ENCODE measurements at regions not wholly inside any gene's neighbourhood (a gene's known extent, or its start where the extent isn't known, plus 50 kb on each side); places are given as distances from the start of the nearest gene placed in this dataset.
A peak's percentile ranks its signal among the peaks of the same experiment; 100 is the strongest.
"Not testable (repeated sequence)": the region's sequence is repeated elsewhere in the genome, so short reads cannot be mapped to it uniquely, and the experiment has no call there.

- Mint-ChIP-seq H3K4me3 (peak overlapping the region; percentile 28), H3K27ac (peak overlapping the region; percentile 50), H3K4me1 (ENCODE audit: low read depth) (peaks cover 47% of the 10 kb centered on the region), H3K27me3 (ENCODE audit: insufficient read depth) (no peaks in the 10 kb centered on the region), H3K36me3 (ENCODE audit: low read depth) (peaks cover 2% of the 10 kb centered on the region), H3K9me3 (peaks cover 3% of the 10 kb centered on the region)
- intact Hi-C loops (cut with micrococcal nuclease) = loop anchor here (5.0 kb wide), 1 partner anchor 138 kb away; the partner anchor contains the start of gene WDR75
- peak; percentile 2 for DNase-seq (ENCODE audit: low spot score)
These were observed 124.8 kb upstream of the COL5A2 start for GRCh38 chr2:189304360-189304759.

- no peak overlapping the region for H3K4me3 Mint-ChIP-seq
- H3K36me3 Mint-ChIP-seq (ENCODE audit: low read depth) = peaks cover 2% of the 10 kb centered on the region
- intact Hi-C loops (cut with micrococcal nuclease) = no loop called here
- no peak overlapping the region for H3K27ac Mint-ChIP-seq
- H3K27me3 Mint-ChIP-seq (ENCODE audit: insufficient read depth) = no peaks in the 10 kb centered on the region
- DNase-seq (ENCODE audit: low spot score) = no peak
- peaks cover 45% of the 10 kb centered on the region for H3K4me1 Mint-ChIP-seq (ENCODE audit: low read depth)
- peaks cover 3% of the 10 kb centered on the region for H3K9me3 Mint-ChIP-seq
These were observed 125.9 kb upstream of the COL5A2 start for GRCh38 chr2:189305291-189305943.

- intact Hi-C loops (cut with micrococcal nuclease) = no loop called here
These were observed 127.0 kb upstream of the COL5A2 start for GRCh38 chr2:189306525-189306924.

GRCh38 chr2:189308056-189308790 lies 128.7 kb upstream of the COL5A2 start:
- H3K9me3 Mint-ChIP-seq = no peaks in the 10 kb centered on the region
- H3K27ac Mint-ChIP-seq = no peak overlapping the region
- DNase-seq (ENCODE audit: low spot score) = no peak
- intact Hi-C loops (cut with micrococcal nuclease) = no loop called here
- peaks cover 29% of the 10 kb centered on the region for H3K4me1 Mint-ChIP-seq (ENCODE audit: low read depth)
- no peaks in the 10 kb centered on the region for H3K27me3 Mint-ChIP-seq (ENCODE audit: insufficient read depth)
- no peak overlapping the region for H3K4me3 Mint-ChIP-seq
- H3K36me3 Mint-ChIP-seq (ENCODE audit: low read depth) = no peaks in the 10 kb centered on the region

More at GRCh38 chr2:189306525-189306924, 127.0 kb upstream of the COL5A2 start:
- H3K4me3 Mint-ChIP-seq = no peak overlapping the region
- no peak overlapping the region for H3K27ac Mint-ChIP-seq
- no peak for DNase-seq (ENCODE audit: low spot score)
- no peaks in the 10 kb centered on the region for H3K36me3 Mint-ChIP-seq (ENCODE audit: low read depth)
- no peaks in the 10 kb centered on the region for H3K27me3 Mint-ChIP-seq (ENCODE audit: insufficient read depth)
- H3K4me1 Mint-ChIP-seq (ENCODE audit: low read depth) = peaks cover 35% of the 10 kb centered on the region
- no peaks in the 10 kb centered on the region for H3K9me3 Mint-ChIP-seq

GRCh38 chr2:189309331-189309730 lies 129.8 kb upstream of the COL5A2 start:
- Mint-ChIP-seq H3K4me1 (ENCODE audit: low read depth) (peaks cover 17% of the 10 kb centered on the region), H3K9me3 (no peaks in the 10 kb centered on the region), H3K27ac (no peak overlapping the region), H3K4me3 (no peak overlapping the region), H3K27me3 (ENCODE audit: insufficient read depth) (no peaks in the 10 kb centered on the region), H3K36me3 (ENCODE audit: low read depth) (no peaks in the 10 kb centered on the region)
- intact Hi-C loops (cut with micrococcal nuclease) = no loop called here
- DNase-seq (ENCODE audit: low spot score) = no peak

- H3K27me3 Mint-ChIP-seq (ENCODE audit: insufficient read depth) = no peaks in the 10 kb centered on the region
- intact Hi-C loops (cut with micrococcal nuclease) = no loop called here
- H3K9me3 Mint-ChIP-seq = no peaks in the 10 kb centered on the region
- DNase-seq (ENCODE audit: low spot score) = no peak
- no peak overlapping the region for H3K4me3 Mint-ChIP-seq
- no peak overlapping the region for H3K27ac Mint-ChIP-seq
- H3K4me1 Mint-ChIP-seq (ENCODE audit: low read depth) = peaks cover 5% of the 10 kb centered on the region
- H3K36me3 Mint-ChIP-seq (ENCODE audit: low read depth) = no peaks in the 10 kb centered on the region
These were observed 129.1 kb upstream of the WDR75 start for GRCh38 chr2:189312211-189312610.

- DNase-seq (ENCODE audit: low spot score) = no peak
- H3K4me1 Mint-ChIP-seq (ENCODE audit: low read depth) = peaks cover 5% of the 10 kb centered on the region
- H3K9me3 Mint-ChIP-seq = no peaks in the 10 kb centered on the region
- intact Hi-C loops (cut with micrococcal nuclease) = no loop called here
- peak overlapping the region; percentile 1 for H3K27ac Mint-ChIP-seq
- H3K36me3 Mint-ChIP-seq (ENCODE audit: low read depth) = no peaks in the 10 kb centered on the region
- no peak overlapping the region for H3K4me3 Mint-ChIP-seq
- no peaks in the 10 kb centered on the region for H3K27me3 Mint-ChIP-seq (ENCODE audit: insufficient read depth)
These were observed 128.6 kb upstream of the WDR75 start for GRCh38 chr2:189312643-189313042.

GRCh38 chr2:189318761-189319160 lies 122.5 kb upstream of the WDR75 start:
- H3K27me3 Mint-ChIP-seq (ENCODE audit: insufficient read depth) = no peaks in the 10 kb centered on the region
- intact Hi-C loops (cut with micrococcal nuclease) = no loop called here
- H3K27ac Mint-ChIP-seq = no peak overlapping the region
- H3K4me1 Mint-ChIP-seq (ENCODE audit: low read depth) = no peaks in the 10 kb centered on the region
- no peak overlapping the region for H3K4me3 Mint-ChIP-seq
- H3K36me3 Mint-ChIP-seq (ENCODE audit: low read depth) = no peaks in the 10 kb centered on the region
- peaks cover 5% of the 10 kb centered on the region for H3K9me3 Mint-ChIP-seq
- no peak for DNase-seq (ENCODE audit: low spot score)

GRCh38 chr2:189319424-189319823 lies 121.8 kb upstream of the WDR75 start:
- H3K4me3 Mint-ChIP-seq; H3K4me1 Mint-ChIP-seq (ENCODE audit: low read depth); DNase-seq (ENCODE audit: low spot score); H3K9me3 Mint-ChIP-seq; H3K27ac Mint-ChIP-seq; intact Hi-C loops (cut with micrococcal nuclease); H3K27me3 Mint-ChIP-seq (ENCODE audit: insufficient read depth); H3K36me3 Mint-ChIP-seq (ENCODE audit: low read depth): not testable (repeated sequence)

- Mint-ChIP-seq H3K4me1 (ENCODE audit: low read depth) (no peaks in the 10 kb centered on the region), H3K27ac (no peak overlapping the region), H3K4me3 (no peak overlapping the region), H3K9me3 (peaks cover 5% of the 10 kb centered on the region), H3K36me3 (ENCODE audit: low read depth) (no peaks in the 10 kb centered on the region), H3K27me3 (ENCODE audit: insufficient read depth) (no peaks in the 10 kb centered on the region)
- no peak for DNase-seq (ENCODE audit: low spot score)
- intact Hi-C loops (cut with micrococcal nuclease) = no loop called here
These were observed 113.1 kb upstream of the WDR75 start for GRCh38 chr2:189327879-189328847.

- no peaks in the 10 kb centered on the region for H3K4me1 Mint-ChIP-seq (ENCODE audit: low read depth)
- no peak overlapping the region for H3K4me3 Mint-ChIP-seq
- no peaks in the 10 kb centered on the region for H3K36me3 Mint-ChIP-seq (ENCODE audit: low read depth)
- H3K27ac Mint-ChIP-seq = no peak overlapping the region
- intact Hi-C loops (cut with micrococcal nuclease) = no loop called here
- no peaks in the 10 kb centered on the region for H3K27me3 Mint-ChIP-seq (ENCODE audit: insufficient read depth)
- peaks cover 5% of the 10 kb centered on the region for H3K9me3 Mint-ChIP-seq
- DNase-seq (ENCODE audit: low spot score) = no peak
These were observed 112.4 kb upstream of the WDR75 start for GRCh38 chr2:189328848-189329245.

GRCh38 chr2:189336276-189336975 lies 104.8 kb upstream of the WDR75 start:
- no peaks in the 10 kb centered on the region for H3K4me1 Mint-ChIP-seq (ENCODE audit: low read depth)
- peaks cover 16% of the 10 kb centered on the region for H3K9me3 Mint-ChIP-seq
- no peak overlapping the region for H3K27ac Mint-ChIP-seq
- no peaks in the 10 kb centered on the region for H3K36me3 Mint-ChIP-seq (ENCODE audit: low read depth)
- no peaks in the 10 kb centered on the region for H3K27me3 Mint-ChIP-seq (ENCODE audit: insufficient read depth)
- H3K4me3 Mint-ChIP-seq = no peak overlapping the region
- intact Hi-C loops (cut with micrococcal nuclease) = no loop called here
- DNase-seq (ENCODE audit: low spot score) = no peak
